Right ventricle myocardium inferior (tissue), 1 donor: ENCODE measurements at regions not wholly inside any gene's neighbourhood (a gene's known extent, or its start where the extent isn't known, plus 50 kb on each side); places are given as distances from the start of the nearest gene placed in this dataset.

ENCODE experiments used
- ATAC-seq: fragments of 200-7000 bp; cut with Tn5 transposase; one replicate; pipeline ENCODE4 v1.9.1; 2020; ENCODE audit warnings: mild to moderate bottlenecking, moderate library complexity
- DNase-seq: peaks from one replicate; pipeline ENCODE4 v3.0.0; 2021; ENCODE audit errors: missing footprints
- intact Hi-C: fragments of 100-400 bp; cut with DNase I; formaldehyde crosslinking; loops from one replicate; pipeline ENCODE4 v1.11.0; 2022
- donor health status: DM: no; HTN: yes; CAD: no; lungs with severe emphysema.

DNA sequence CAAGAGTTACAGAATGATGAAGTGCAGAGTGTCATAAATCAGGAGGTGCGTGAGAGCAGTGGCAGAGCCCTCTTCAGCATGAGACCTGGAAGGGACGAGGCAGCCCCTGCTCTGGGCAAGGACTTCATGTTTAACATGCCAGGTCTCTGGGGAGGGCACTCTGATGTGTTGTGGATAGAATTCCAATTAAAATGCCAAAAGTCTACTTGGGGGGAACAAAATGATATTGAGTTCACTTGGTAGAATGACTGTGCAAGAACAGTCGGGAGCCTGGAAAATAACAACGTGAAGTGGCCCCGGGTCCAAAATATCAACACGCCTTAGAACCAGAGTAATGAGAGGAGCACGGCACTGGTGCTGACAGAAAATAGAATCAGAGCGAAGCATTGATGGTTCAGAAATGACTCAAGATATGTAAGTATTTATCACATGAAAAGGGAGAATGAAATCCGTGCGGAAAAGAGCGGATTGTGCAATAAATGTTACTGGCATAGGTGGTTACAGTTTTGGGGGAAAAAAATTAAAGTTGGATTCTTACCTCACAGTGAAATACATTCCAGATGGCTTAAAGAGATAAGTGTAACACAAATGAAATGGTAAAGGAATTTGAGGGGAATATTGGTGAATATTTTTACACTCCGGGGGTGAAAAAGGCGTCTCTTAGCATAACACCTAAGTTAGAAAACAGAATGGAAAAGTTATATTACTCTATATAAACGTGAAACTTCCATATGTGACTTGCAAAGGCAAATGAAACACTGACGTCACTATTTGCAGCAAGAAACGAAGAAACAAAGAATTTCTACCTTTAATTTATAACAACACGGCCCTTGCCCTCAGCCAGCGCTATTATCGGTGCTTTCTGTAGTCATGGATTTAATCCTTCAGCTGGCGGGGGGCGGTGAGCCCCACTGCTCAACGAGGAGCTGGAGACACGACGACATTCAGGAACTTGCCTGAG is 159.4 kb upstream of the TWIST2 start:
- DNase-seq (no peak), ATAC-seq (no peak)
- intact Hi-C loops, result no loop called here

DNA sequence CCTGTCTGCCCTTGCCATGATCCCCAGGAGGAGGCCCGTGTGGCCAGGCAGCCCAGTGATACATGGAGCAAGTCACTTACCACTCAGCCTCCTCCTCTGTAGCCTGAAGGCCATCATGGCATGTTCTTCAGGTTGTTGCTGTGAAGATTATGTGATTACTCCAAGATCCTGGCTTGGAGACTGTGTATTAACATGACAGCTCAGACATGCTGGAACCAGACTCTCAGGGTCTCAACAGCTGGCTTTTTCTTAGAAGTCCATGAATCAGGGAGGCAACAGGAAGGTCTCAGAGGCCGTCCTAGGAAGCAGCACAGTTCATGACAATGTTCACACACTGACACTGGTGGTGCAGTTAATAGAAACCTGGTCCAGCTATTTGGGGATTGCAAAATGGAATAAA is 158.6 kb upstream of the TWIST2 start:
- DNase-seq (no peak), ATAC-seq (no peak)
- intact Hi-C loops, result no loop called here

DNA sequence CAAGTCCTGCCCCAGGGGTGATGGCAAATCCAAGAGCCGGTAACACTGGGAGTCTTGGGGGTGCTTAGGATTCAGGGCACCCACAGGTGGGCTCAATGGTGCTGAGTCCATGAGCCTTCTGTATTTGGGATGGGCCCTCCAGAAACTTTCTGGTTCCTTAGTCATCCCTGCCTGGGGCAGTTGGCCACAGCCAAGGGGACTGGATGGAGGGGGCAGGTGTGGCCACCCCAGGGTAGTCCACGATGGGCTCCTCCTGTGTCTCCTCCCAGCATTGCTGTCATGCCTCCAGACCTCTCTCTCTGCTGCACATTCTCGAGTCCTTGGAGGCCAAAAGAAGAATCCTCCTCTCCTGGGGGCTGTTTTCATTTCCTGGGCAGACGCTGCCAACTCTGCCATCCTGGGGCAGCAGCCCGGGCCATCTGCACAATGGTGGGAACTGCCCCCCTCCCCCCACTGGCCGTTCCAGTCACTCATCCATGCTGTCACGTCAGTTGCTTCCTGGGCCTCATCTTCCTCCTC is 158.0 kb upstream of the TWIST2 start:
- no peak for ATAC-seq
- DNase-seq, result no peak
- intact Hi-C loops, result no loop called here

DNA sequence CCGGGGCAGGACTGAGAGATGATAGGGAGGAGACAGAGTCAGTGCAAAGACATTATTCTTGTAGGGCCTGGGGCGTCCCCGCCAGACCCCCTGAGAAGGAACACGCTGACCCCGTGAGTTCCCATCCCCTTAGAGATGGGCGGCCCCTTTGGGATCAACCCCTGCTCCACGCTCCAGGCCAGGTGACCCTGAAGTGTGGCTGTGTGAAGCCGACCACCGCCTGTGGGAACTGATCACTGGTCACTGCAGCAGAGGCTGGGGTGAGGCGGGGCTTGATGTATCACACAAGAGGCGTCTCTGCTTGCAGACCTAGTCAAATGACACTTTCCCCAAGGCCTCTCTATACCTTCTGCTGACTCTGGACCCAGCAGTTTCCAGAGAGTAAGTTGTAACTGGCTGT is 157.4 kb upstream of the TWIST2 start:
- intact Hi-C loops, result no loop called here
- ATAC-seq (no peak), DNase-seq (no peak)

DNA sequence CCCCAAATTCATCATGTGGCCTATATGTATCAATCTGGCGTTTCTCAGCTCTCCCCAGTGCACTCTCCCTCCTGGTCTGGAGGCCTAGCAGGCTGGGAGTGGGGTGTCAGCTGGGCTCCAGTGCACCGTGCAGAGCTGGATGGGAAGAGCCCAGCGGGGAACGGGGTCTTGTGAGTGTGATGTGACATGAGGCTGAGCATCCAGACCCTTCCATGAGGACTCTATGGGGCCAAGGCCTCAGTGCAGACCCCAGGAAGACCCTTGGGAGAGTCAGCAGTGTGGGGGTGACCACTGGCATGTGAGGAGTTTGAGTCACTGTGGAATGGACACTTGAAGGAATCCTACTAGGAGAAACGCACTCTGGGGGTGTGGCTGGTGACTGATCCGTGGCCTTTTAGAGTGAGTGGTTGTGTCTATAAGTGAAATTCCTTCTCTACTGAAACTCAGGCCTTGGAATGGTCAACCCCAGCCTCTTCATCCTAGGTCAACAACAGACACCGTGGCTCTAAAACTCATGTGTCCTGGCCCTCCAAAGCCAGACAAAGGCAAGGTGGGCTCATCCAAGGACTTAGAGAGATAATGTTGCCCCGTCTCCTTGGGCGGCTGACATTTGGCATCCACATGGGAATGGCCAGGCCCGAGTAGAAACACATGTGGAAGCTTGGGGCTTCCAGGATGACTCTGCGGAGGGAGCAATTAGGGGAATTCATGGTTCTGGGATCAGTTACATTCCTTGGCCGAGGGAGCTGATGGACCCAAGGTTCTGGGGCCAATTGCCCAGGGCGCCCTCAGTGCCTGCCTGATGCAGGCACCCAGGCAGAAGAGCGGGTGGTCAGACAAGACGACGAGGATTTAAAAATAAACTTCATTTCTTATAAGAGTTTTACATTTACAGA is 156.0 kb upstream of the TWIST2 start:
- DNase-seq (no peak), ATAC-seq (no peak)
- intact Hi-C loops, result no loop called here

DNA sequence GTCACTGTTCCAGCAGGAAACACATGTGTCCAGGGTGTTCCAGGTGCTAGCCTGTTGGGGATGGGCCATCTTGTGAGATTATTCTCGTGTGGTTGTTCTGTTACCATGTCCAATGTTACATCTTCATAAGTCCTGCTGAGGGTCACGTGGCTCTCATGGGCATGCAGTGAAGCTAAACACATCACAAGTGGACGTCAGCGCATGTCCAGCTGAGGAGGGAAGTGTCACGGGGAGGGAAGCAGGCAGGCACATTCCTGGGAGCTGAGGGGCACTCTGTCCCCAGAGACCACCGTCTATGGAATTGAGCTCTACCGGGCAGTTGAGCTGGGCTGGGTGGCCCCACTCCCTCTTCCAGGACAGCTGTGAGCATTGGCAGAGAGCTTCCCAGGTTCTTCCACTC is 155.3 kb upstream of the TWIST2 start:
- intact Hi-C loops, result no loop called here

DNA sequence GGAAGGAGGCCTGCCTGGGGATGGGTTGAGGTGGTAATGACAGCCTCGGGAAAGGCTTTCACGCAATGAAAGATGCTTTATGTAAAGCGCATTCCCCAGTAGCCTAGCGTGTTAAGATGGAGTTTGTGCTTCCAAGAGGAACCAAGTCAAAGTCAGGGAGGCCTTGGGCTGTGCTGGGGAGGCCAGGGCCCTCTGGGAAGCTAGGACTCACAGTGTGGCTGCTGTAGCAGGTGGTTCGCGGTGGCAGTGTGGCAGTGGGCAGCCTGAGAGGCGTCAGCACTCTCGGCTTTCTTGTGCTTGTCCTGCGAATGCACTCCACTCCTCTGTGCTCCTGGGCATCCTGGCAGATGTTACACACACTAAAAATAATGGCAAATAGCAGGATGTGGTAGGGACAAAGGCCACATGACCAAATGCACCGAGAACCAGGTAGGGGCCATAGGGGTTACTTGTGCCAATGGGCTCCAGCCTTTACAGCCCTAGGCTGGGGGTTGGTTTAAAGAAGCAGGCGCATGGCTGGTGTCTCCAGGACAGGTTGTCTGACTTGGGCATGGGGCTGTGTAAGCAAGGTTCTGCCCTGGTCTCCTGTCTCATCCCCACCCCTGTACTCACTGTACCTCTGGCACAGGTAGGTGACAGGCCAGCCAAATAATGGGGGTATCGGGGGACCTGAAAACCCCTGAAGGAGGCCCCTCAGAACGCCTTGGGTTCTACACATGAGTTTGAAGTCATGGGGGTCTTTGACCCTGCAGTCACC is 154.4 kb upstream of the TWIST2 start:
- DNase-seq (no peak), ATAC-seq (no peak)
- intact Hi-C loops, result no loop called here

More for the DNA sequence above, 155.3 kb upstream of the TWIST2 start:
- ATAC-seq (no peak), DNase-seq (no peak)

DNA sequence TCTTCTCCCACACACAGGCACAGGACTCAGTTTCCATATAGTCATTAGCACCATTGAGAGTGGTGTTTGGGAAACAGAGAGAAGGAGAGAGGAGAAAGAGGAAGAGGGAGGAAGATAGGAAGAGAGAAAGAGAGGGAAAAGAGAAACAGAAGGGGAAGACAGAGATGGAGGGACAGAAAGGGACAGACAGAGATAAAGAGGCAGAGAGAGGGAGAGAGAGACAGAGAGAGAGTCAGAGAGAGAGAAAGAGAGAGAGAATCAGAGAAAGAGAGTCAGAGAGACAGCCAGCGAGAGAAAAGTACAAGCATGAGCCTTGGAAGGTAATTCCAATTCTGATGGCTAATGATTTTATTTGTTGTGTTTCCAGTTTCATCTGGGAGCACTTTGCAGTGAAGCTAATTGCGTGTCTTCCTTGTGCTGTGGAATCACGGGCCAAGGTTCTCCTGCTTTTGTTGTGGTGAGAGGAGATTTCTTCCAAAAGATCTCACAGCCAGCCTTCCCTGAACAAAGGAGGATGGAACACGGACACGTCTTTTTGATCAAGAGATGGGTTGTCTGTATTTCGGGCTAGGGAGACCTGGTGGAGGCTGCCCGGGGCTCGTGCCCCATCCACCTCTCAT is 153.6 kb upstream of the TWIST2 start:
- intact Hi-C loops, result no loop called here
- ATAC-seq, result no peak
- DNase-seq, result no peak

DNA sequence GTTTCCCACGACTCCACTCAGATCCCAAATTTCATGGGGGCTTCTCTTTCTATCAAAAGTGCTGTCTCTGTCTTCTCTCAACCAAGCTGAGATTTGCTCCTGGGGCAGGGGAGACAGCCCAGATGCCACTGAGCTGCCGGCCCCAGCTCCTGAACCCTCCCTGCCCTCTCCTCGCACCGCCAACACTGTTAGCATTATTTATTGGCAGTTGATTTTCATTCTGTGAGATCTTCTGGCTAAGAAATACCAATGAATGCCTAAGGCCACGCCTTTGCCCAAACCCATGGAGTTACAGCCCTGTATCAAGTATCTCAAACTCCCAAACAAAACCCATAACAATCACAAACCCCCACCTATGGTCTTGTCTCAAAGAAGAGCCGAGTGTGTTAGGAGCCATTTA is 153.0 kb upstream of the TWIST2 start:
- ATAC-seq (no peak), DNase-seq (no peak)
- intact Hi-C loops, result no loop called here

DNA sequence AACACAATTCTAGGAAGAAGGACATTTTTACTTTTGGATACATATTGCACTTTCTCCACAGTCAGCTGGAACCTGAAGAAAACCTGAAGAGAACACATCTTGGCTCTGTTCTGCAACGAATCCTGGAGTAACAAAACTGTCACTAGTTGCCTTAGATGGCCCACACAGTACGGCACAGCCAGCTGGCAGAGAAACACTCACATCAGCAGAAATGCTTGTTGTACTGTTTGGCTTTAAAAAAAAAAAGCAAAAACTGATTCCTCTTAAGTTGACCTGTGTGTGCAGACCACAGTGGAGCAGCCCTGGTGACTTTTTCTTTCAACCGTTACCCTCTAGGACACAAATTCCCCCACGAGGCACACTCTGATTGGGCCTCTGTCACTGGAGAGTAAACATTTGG is 152.3 kb upstream of the TWIST2 start:
- intact Hi-C loops, result no loop called here
- no peak for DNase-seq
- ATAC-seq, result no peak

DNA sequence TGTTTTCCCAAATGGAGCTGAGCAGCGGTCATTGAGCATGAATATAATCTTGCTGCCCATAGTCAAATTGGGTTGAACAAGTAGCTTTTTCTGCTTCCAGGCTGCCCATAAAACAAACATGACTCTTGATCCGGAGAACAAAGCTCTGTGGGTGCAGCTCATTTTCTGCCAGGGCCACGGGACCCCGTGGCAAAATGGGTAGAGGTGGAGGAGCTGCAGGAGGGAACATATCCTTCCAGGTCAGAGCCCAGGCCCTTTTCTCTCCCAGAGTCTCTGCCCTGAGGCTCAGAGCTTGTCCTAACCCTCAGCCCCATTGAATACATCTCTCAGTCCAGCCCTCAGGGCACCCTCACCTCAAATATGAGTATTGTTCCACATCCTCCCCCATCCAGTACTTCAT is 151.6 kb upstream of the TWIST2 start:
- ATAC-seq (no peak), DNase-seq (no peak)
- intact Hi-C loops, result no loop called here

DNA sequence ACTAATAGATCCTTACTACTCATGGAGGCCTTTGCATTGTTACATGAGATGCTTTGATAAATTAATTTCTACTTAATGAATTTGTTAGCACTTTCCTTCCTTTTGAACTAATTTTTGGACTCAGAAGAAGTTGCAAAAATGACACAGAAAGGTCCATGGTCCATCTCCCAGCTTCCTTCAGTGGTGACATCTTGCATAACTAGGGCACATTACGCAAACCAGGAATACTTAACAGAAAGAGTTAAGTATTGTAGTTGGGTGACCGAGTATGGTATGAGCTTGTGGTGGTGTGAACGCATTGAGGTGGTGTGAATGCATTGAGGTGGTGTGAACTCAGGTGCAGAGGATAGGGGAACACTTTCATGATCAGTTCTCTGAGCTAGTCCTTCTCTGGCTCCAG is 151.1 kb upstream of the TWIST2 start:
- intact Hi-C loops, result no loop called here
- no peak for ATAC-seq
- no peak for DNase-seq

DNA sequence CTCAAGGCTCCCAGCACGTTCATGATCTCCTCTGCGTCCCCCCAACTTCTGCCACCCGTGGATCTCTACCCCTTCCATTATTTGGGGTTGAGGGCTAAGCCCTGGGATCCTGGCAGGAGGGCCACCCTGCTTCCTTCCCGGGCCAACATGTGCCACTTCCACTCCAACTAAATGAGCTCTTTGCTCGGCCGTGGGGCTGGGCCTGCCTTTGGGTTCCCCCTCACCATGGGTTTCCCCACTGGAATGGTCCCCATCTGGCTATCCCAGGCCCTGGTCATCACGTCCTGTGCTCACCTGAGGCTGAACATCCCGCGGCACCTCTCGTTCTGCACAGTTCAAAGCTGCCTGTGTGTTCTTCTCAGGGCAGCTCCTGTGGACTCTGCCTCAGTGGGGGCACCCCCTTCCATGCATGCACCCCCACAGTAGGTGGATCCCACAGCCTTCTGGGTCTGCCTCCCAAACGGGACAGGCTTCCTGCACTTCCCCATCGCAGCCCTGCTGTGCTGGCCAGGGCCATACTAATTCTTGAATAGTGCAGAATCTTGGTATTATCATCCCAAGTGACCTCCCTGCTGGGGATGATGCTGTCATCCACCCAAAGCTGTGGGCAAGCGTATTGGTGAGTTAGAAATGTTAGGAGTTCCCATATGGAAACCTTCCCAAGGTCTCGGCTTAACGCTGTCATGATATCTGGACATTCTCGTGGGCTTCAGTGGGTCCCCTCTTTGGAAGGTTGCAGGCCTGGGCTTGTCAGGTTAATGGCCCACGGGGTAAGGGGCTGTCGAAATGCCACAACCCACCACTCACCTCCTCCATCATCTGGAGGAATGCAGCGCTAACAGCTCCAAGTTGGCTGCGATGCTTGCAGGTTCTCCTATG is 150.5 kb upstream of the TWIST2 start:
- ATAC-seq (no peak), DNase-seq (no peak)
- intact Hi-C loops, result no loop called here

DNA sequence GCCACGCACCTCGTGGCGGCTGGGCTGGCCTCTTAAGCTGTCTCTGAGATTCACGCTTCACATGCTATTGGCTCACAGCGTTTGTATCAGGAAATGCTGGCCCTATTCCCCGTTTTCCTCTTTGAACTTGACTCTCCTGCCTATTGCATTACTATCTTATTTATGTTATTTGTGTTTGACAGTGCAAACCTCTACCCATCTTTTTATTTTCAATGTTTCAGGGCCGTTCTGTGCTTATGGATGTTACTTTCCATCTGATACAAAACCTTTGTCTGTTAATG is 149.9 kb upstream of the TWIST2 start:
- intact Hi-C loops, result no loop called here
- ATAC-seq (no peak), DNase-seq (no peak)

DNA sequence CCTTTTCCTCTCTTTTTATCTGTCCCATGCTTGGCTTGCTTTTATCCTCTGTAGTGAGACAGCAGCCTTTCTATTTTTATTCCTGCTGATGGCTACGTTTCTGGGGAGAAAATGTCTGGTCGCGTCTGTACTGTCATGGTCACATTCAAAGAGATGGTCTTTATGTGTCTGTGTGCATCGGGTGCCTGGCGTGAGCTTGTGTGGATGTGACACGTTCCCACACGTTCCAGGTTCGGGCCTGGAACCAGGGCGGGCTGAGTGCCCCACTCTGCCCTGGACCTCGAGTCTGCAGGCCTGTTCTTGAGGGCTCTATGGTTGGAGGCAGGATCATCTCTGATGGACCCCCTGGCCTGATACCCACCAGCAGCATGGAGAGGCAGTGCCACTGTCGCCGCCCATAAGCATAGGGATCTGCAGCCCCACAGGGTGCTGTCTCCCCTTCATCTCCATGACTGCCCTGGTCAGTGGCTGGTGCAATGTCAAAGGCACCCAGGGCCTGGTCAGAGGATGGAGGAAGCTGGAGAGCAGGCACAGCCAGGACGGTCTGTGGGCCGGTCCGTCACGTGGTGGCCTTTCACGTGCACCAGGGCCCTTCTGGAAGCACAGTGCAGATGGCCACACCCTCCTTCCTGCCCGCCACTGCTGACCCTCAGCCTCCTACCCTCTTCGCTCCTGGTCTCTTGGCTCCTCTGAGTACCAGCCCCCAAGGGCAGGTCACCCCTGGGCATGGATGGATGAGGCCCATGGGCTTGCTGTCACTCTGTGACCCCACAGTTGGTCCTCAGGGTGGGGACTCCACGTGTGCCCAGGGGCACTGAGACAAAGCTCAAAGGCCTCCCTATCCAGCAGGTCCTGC is 149.2 kb upstream of the TWIST2 start:
- no peak for ATAC-seq
- DNase-seq, result no peak
- intact Hi-C loops, result no loop called here

DNA sequence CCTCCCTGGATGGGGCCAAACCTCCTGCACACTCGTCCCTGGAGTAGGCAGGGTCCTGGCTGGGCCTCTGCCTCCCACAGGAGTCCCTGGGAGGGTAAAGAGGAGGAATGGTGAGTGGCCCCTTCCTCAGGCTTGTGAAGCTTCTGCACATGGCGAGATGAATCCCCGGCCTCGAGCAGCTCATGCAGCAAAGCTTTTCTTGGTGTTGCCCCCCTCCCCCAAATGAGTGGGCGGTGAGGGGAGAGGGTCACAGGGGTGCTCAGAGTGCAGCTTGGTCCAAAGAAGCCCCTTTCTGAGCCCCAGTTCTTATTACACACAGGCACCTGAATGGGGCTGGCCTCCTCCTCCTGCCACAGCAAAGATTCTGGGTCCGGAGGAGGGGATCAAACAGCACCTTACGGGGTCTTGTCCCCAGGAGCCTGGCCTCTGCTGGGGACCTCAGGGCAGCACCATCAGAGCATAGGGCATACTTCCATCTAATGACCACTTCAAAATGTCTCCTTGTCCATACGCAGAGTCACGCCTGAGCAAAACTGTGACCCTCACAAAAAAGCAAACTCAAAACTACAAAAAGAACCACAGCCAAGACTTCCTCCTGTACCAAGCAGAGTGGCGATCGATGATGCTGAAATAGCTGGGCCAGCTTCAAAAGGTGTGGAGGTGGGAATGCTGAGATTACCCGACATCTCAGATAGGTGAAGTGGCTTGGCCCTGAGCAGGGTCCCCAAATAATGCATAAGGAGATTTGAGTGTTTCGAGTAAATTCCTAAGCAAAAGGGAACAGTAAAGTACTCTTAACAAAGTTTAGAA is 148.4 kb upstream of the TWIST2 start:
- no peak for ATAC-seq
- intact Hi-C loops, result loop anchor here (1.0 kb wide), 1 partner anchor 98 kb away; no protein-coding TSS in a partner anchor

More for the DNA sequence above, 148.4 kb upstream of the TWIST2 start:
- no peak for DNase-seq
